Natural killer cell (primary cell): ENCODE measurements at regions not wholly inside any gene's neighbourhood (a gene's known extent, or its start where the extent isn't known, plus 50 kb on each side); places are given as distances from the start of the nearest gene placed in this dataset.

Experiments used
- ATAC-seq, 3 donors: fragments of 150-1000 bp in 2 of 3; fragments of 200-7000 bp in 1 of 3; cut with Tn5 transposase; 1 replicate in 1 of 3; 2 replicates in 2 of 3; pipeline ENCODE4 v1.10.0; 2021; ENCODE audit warnings: mild to moderate bottlenecking in 2 of 3, moderate library complexity in 2 of 3
- DNase-seq, 2 donors: peaks; one replicate each; pipeline versions ENCODE4 v3.0.0 to v3.0.0-alpha.2; 2013 to 2021; ENCODE audit warnings: mixed read lengths in 1 of 2
- H3K27ac ChIP-seq: one replicate; pipeline ENCODE4 v1.5.1; 2013; ENCODE audit warnings: mild to moderate bottlenecking, low read length
- H3K27me3 ChIP-seq: one replicate; pipeline ENCODE4 v1.6.1; 2013; ENCODE audit warnings: low read length; ENCODE audit not compliant: control insufficient read depth, insufficient read depth
- H3K36me3 ChIP-seq: one replicate; pipeline ENCODE4 v1.6.1; 2013; ENCODE audit warnings: low read length; ENCODE audit not compliant: control insufficient read depth, insufficient read depth
- H3K4me1 ChIP-seq: one replicate; pipeline ENCODE4 v1.6.1; 2013; ENCODE audit warnings: low read length; ENCODE audit not compliant: control insufficient read depth, insufficient read depth
- H3K4me3 ChIP-seq: one replicate; pipeline ENCODE4 v1.5.1; 2013; ENCODE audit warnings: low read length
- H3K9me3 ChIP-seq: one replicate; pipeline ENCODE4 v1.6.1; 2013; ENCODE audit warnings: low read length; ENCODE audit not compliant: control insufficient read depth, insufficient read depth
- H3K27ac Mint-ChIP-seq, 2 donors: one replicate each; pipeline ENCODE4 v1.8.0; 2022; ENCODE audit warnings: mild to moderate bottlenecking in 2 of 2, mixed read lengths in 2 of 2, moderate library complexity in 1 of 2
- H3K27me3 Mint-ChIP-seq, 2 donors: one replicate each; pipeline ENCODE4 v1.8.0; 2022; ENCODE audit warnings: low read depth in 2 of 2, mixed read lengths in 2 of 2
- H3K36me3 Mint-ChIP-seq: one replicate; pipeline ENCODE4 v1.8.0; 2022; ENCODE audit warnings: mixed read lengths
- H3K4me1 Mint-ChIP-seq, 2 donors: one replicate each; pipeline ENCODE4 v1.8.0; 2022; ENCODE audit warnings: mixed read lengths in 2 of 2
- H3K4me3 Mint-ChIP-seq: one replicate; pipeline ENCODE4 v1.8.0; 2022; ENCODE audit warnings: mild to moderate bottlenecking, moderate library complexity, mixed read lengths
- H3K9me3 Mint-ChIP-seq, 2 donors: one replicate each; pipeline ENCODE4 v1.8.0; 2022; ENCODE audit warnings: mixed read lengths in 2 of 2
- WGBS: methylation state at CpG from one replicate; pipeline ENCODE4 v1.1.7; 2013; ENCODE audit warnings: missing lambda C conversion rate; ENCODE audit not compliant: insufficient coverage; 5-methylcytosine and 5-hydroxymethylcytosine counted together
- intact Hi-C: fragments of 100-400 bp; cut with micrococcal nuclease; formaldehyde crosslinking; loops from one replicate; pipeline ENCODE4 v1.14.2; 2022
- TF ChIP-seq, protein P1 (sequence below): fragments of 200-600 bp; IDR thresholded peaks from one replicate; pipeline ENCODE4 v1.8.0; 2022; ENCODE audit warnings: antibody characterized with exemption

DNA sequence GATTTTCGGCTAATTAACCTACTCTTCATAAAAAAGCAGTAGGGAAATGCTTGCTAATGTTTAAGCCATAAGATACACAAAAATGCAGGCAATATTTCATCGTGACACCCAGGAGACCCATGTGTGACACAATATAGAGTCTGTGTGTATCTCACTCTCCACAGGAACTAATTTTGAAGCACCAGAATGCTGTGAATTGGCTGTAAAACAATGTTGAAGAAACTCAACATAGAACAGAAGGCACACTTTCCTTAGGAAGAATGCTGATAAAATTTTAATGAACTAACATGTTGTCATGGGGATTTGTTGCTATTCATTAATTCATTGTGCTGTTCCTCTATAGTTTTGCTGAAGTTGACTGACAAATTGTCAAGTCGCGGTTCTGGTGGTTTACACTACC lies 249.4 kb upstream of the TFAP2D start:
- intact Hi-C loops: no loop called here
- no peaks in the 10 kb centered on the region for H3K27me3 Mint-ChIP-seq
- no peaks in the 10 kb centered on the region for H3K4me1 Mint-ChIP-seq
- WGBS: 89% methylated on average over 4 of the region's 4 CpGs
- H3K9me3 Mint-ChIP-seq: peaks cover 0 to 2% of the 10 kb centered on the region in 2 donors
- H3K27ac ChIP-seq: no peak overlapping the region
- no peak overlapping the region for H3K27ac Mint-ChIP-seq
- DNase-seq (no peak), ATAC-seq (no peak)
- no peaks in the 10 kb centered on the region for H3K36me3 Mint-ChIP-seq
- TF ChIP-seq, protein P1, sequence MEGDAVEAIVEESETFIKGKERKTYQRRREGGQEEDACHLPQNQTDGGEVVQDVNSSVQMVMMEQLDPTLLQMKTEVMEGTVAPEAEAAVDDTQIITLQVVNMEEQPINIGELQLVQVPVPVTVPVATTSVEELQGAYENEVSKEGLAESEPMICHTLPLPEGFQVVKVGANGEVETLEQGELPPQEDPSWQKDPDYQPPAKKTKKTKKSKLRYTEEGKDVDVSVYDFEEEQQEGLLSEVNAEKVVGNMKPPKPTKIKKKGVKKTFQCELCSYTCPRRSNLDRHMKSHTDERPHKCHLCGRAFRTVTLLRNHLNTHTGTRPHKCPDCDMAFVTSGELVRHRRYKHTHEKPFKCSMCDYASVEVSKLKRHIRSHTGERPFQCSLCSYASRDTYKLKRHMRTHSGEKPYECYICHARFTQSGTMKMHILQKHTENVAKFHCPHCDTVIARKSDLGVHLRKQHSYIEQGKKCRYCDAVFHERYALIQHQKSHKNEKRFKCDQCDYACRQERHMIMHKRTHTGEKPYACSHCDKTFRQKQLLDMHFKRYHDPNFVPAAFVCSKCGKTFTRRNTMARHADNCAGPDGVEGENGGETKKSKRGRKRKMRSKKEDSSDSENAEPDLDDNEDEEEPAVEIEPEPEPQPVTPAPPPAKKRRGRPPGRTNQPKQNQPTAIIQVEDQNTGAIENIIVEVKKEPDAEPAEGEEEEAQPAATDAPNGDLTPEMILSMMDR: no peak
- no peaks in the 10 kb centered on the region for H3K36me3 ChIP-seq
- no peak overlapping the region for H3K4me3 Mint-ChIP-seq
- no peaks in the 10 kb centered on the region for H3K27me3 ChIP-seq
- no peaks in the 10 kb centered on the region for H3K9me3 ChIP-seq
- H3K4me3 ChIP-seq: no peak overlapping the region
- no peaks in the 10 kb centered on the region for H3K4me1 ChIP-seq

- no peak overlapping the region for H3K27ac ChIP-seq
- H3K4me3 ChIP-seq: no peak overlapping the region
- H3K27me3 ChIP-seq: no peaks in the 10 kb centered on the region
- Mint-ChIP-seq H3K27ac (no peak overlapping the region), H3K27me3 (no peaks in the 10 kb centered on the region), H3K36me3 (no peaks in the 10 kb centered on the region), H3K4me3 (no peak overlapping the region), H3K9me3 (peaks cover 5 to 7% of the 10 kb centered on the region in 2 donors), H3K4me1 (no peaks in the 10 kb centered on the region)
- no peaks in the 10 kb centered on the region for H3K4me1 ChIP-seq
- WGBS: 94% methylated on average over 2 of the region's 4 CpGs
- intact Hi-C loops: no loop called here
- H3K9me3 ChIP-seq: peaks cover 9% of the 10 kb centered on the region
- ATAC-seq (no peak), DNase-seq (no peak)
- TF ChIP-seq, protein P1: no peak
- no peaks in the 10 kb centered on the region for H3K36me3 ChIP-seq
Measured at GRCh38 chr6:50467931-50468330, 245.4 kb upstream of the TFAP2D start.

DNA sequence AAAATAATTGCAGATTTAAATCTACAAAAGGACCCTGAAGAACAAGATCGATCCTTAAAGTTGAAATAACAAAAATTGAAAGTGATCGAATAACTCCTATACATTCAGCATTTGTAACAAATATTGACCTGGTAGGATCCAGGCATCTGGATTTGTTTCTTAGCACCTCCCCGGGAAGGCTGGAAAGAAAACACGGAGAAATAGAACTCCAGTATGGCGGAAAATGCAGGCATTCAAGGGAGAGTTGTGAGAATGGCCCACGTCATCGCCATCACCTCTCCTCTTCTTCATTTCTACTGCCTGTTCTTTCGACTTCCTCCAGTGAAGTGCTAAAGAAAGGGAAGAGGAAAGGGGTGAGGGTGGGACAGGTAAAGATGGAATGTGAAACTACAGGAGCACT lies 242.3 kb upstream of the TFAP2D start:
- TF ChIP-seq, protein P1: no peak
- no peaks in the 10 kb centered on the region for H3K4me1 ChIP-seq
- Mint-ChIP-seq H3K27ac (no peak overlapping the region), H3K9me3 (peaks cover 11 to 15% of the 10 kb centered on the region in 2 donors), H3K4me3 (no peak overlapping the region), H3K4me1 (no peaks in the 10 kb centered on the region), H3K27me3 (no peaks in the 10 kb centered on the region), H3K36me3 (no peaks in the 10 kb centered on the region)
- H3K4me3 ChIP-seq: no peak overlapping the region
- no peaks in the 10 kb centered on the region for H3K36me3 ChIP-seq
- 91% methylated on average over 7 of the region's 8 CpGs for WGBS
- ATAC-seq (no peak), DNase-seq (no peak)
- no peak overlapping the region for H3K27ac ChIP-seq
- H3K27me3 ChIP-seq: no peaks in the 10 kb centered on the region
- peaks cover 9% of the 10 kb centered on the region for H3K9me3 ChIP-seq
- intact Hi-C loops: no loop called here

DNA sequence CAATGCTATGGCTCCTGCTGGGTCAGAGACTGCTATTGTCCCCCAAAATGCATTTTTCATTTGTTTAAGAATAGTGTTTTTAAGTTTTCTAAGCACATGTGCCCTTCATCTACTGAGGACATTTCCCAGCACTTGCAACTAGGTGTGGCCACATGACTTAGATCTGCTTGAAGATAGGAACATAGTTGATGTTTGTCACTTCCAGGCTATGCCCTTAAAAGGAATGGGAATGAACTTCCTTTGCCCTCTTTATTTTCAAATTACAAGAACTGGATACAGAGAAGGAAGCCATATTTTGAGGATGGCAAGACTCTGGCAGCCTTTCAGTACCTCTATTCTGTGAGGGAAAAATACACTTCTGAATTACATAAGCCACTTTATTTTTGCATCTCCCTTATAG lies 203.0 kb upstream of the TFAP2D start:
- no peaks in the 10 kb centered on the region for H3K27me3 Mint-ChIP-seq
- no peaks in the 10 kb centered on the region for H3K4me1 Mint-ChIP-seq
- H3K27me3 ChIP-seq: no peaks in the 10 kb centered on the region
- H3K9me3 Mint-ChIP-seq: peaks cover 3 to 11% of the 10 kb centered on the region in 2 donors
- H3K4me1 ChIP-seq: no peaks in the 10 kb centered on the region
- no peak for ATAC-seq
- H3K36me3 ChIP-seq: no peaks in the 10 kb centered on the region
- H3K36me3 Mint-ChIP-seq: no peaks in the 10 kb centered on the region
- TF ChIP-seq, protein P1: no peak
- H3K27ac Mint-ChIP-seq: no peak overlapping the region
- H3K4me3 Mint-ChIP-seq: no peak overlapping the region
- intact Hi-C loops: no loop called here
- peaks cover 3% of the 10 kb centered on the region for H3K9me3 ChIP-seq
- H3K4me3 ChIP-seq: no peak overlapping the region
- DNase-seq: no peak
- H3K27ac ChIP-seq: no peak overlapping the region
